Breast epithelium (tissue), 4 donors: ENCODE measurements at regions not wholly inside any gene's neighbourhood (a gene's known extent, or its start where the extent isn't known, plus 50 kb on each side); places are given as distances from the start of the nearest gene placed in this dataset.
A peak's percentile ranks its signal among the peaks of the same experiment; 100 is the strongest.

Source experiments
- DNase-seq, 2 donors: peaks; one replicate each; pipeline ENCODE4 v3.0.0-alpha.2; 2019; ENCODE audit warnings: low spot score in 2 of 2
- H3K27ac ChIP-seq, 2 donors: fragments of 200-600 bp; sonication (generic) in 1 of 2; one replicate each; pipeline ENCODE4 v1.5.1; 2016 to 2019; ENCODE audit warnings: mild to moderate bottlenecking in 1 of 2
- H3K27me3 ChIP-seq, 2 donors: fragments of 200-600 bp; sonication (generic) in 1 of 2; one replicate each; pipeline versions ENCODE4 v1.5.1 to v1.6.0; 2017 to 2019; ENCODE audit warnings: control low read depth in 1 of 2, mild to moderate bottlenecking in 1 of 2
- H3K36me3 ChIP-seq: fragments of 200-600 bp; one replicate; pipeline ENCODE4 v1.5.1; 2019
- H3K4me1 ChIP-seq, 2 donors: fragments of 200-600 bp; sonication (generic); one replicate each; pipeline ENCODE4 v1.5.1; 2016 to 2019; ENCODE audit warnings: control low read depth in 1 of 2
- H3K4me3 ChIP-seq, 3 donors: fragments of 200-600 bp; sonication (generic); 1 replicate in 2 of 3; 2 replicates in 1 of 3; pipeline ENCODE4 v1.5.1; 2016 to 2019; ENCODE audit warnings: mild to moderate bottlenecking in 3 of 3, moderate library complexity in 2 of 3
- H3K9me3 ChIP-seq, 2 donors: fragments of 200-600 bp; sonication (generic) in 1 of 2; one replicate each; pipeline ENCODE4 v1.5.1; 2016 to 2019; ENCODE audit warnings: control low read depth in 1 of 2
- POLR2A ChIP-seq: fragments of 450-650 bp; IDR thresholded peaks from one replicate; pipeline ENCODE4 v1.6.1; 2016; ENCODE audit warnings: antibody characterized with exemption, mild to moderate bottlenecking, moderate library complexity
- POLR2AphosphoS5 ChIP-seq, 3 donors: sonication (generic); formaldehyde crosslinking; IDR thresholded peaks; one replicate each; pipeline ENCODE4 v1.6.1; 2017; ENCODE audit warnings: antibody characterized with exemption in 3 of 3
- intact Hi-C: fragments of 100-400 bp; cut with DNase I; formaldehyde crosslinking; loops from one replicate; pipeline ENCODE4 v1.15.1; 2023; ENCODE audit warnings: low total_unique reads
- TF ChIP-seq, protein P1 (sequence below), 3 donors: fragments of 450-650 bp; IDR thresholded peaks; one replicate each; pipeline ENCODE4 v1.5.1; 2016 to 2017; ENCODE audit warnings: antibody characterized with exemption in 3 of 3, mild to moderate bottlenecking in 3 of 3, moderate library complexity in 3 of 3

DNA sequence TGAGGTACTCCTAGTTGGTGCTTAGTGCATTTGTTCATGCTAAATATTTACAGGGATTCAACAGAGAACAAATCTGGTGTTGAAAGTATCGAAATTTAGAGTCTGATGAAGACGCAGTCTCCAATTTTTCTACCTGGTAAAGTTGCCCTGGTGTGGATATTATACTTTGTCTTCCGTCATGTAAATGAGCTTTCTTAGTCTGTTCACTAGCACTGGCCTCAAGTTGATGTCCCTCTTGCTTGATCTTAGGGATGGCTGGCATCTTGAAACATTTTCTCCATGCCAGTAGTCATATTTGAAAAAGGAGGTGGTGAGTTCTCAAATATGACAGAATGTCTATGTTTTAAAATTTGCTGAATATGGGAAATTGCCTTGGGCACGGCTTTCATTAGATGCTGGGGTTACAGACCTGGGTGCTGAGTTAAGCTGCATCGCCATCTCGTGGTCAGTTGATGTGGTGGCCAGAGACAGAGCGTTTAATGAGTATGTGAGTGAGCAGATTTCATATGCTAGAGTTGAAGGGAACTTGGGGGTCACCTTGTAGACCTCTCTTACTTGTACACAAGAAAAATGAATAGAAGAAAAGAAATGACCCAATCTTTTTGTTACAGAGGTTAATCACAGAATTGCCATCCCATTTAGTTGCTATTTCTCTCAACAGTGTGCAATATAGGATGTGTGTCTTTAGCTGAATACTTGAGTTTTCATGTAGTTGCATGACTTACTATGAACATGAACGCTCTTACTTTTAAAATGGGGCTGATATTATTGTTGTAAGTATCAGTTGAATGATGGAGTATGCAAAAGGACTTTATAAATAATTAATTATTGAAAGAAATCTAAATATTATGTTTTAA is 172.8 kb upstream of the DCN start:
- no peaks in the 10 kb centered on the region for H3K4me1 ChIP-seq
- no peaks in the 10 kb centered on the region for H3K9me3 ChIP-seq
- no peaks in the 10 kb centered on the region for H3K36me3 ChIP-seq
- H3K27me3 ChIP-seq, result no peaks in the 10 kb centered on the region
- peak; percentile 55 to 58 for DNase-seq
- no peak overlapping the region for H3K27ac ChIP-seq
- TF ChIP-seq, protein P1, sequence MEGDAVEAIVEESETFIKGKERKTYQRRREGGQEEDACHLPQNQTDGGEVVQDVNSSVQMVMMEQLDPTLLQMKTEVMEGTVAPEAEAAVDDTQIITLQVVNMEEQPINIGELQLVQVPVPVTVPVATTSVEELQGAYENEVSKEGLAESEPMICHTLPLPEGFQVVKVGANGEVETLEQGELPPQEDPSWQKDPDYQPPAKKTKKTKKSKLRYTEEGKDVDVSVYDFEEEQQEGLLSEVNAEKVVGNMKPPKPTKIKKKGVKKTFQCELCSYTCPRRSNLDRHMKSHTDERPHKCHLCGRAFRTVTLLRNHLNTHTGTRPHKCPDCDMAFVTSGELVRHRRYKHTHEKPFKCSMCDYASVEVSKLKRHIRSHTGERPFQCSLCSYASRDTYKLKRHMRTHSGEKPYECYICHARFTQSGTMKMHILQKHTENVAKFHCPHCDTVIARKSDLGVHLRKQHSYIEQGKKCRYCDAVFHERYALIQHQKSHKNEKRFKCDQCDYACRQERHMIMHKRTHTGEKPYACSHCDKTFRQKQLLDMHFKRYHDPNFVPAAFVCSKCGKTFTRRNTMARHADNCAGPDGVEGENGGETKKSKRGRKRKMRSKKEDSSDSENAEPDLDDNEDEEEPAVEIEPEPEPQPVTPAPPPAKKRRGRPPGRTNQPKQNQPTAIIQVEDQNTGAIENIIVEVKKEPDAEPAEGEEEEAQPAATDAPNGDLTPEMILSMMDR (IDR thresholded peaks at IDR 0.05), result peak; percentile 69 to 85 (median 71)
- TF ChIP-seq POLR2AphosphoS5 (IDR thresholded peaks at IDR 0.05), result no peak
- H3K4me3 ChIP-seq, result no peak overlapping the region
- intact Hi-C loops, result no loop called here

DNA sequence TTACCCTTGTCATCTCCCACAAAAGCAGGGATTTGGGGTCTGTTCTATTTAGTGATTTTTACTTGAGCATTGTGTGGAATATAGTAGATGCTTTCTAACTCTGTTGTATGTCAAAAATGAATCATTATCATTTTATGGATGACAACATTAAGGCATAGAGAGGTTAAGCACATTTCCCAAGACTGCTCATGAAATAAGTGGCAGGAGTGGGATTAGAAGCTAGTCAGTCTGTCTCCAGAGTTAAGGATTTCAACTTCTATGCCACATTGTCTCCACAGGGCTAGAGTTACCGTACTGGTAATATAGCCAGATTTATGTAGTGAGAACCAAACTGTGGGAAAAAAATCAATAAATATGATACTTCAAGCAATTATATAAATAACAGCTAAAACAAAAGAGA is 170.6 kb upstream of the DCN start:
- H3K36me3 ChIP-seq, result no peaks in the 10 kb centered on the region
- H3K4me3 ChIP-seq, result no peak overlapping the region
- no peak for TF ChIP-seq POLR2A
- TF ChIP-seq, protein P1 (IDR thresholded peaks at IDR 0.05), result no peak
- no peak for TF ChIP-seq POLR2AphosphoS5 (IDR thresholded peaks at IDR 0.05)
- no peak for DNase-seq
- no peak overlapping the region for H3K27ac ChIP-seq
- H3K27me3 ChIP-seq, result no peaks in the 10 kb centered on the region
- H3K9me3 ChIP-seq, result no peaks in the 10 kb centered on the region
- H3K4me1 ChIP-seq, result no peaks in the 10 kb centered on the region
- intact Hi-C loops, result no loop called here

DNA sequence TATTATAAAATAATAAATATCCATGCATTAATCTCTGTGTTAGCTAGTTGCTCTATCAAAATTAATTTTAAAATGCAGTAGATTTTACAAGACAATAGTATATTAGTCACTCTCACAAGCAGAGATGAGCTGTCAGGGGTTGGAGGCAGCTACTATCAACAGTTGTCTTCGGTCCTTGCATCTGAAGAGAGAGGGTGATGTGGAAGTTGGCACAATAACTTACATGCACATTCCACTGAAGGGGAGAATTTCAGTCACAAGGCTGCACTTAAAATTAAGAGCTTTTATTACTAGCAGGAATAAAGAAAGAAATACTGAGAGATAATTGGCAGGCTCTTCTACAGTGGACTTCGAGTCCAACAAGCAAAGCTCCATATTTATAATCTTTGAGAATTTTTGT is 166.9 kb upstream of the DCN start:
- Histone ChIP-seq H3K4me1 (no peaks in the 10 kb centered on the region), H3K4me3 (no peak overlapping the region), H3K36me3 (no peaks in the 10 kb centered on the region), H3K27ac (no peak overlapping the region), H3K9me3 (no peaks in the 10 kb centered on the region), H3K27me3 (no peaks in the 10 kb centered on the region)
- no peak for DNase-seq
- TF ChIP-seq, protein P1 (IDR thresholded peaks at IDR 0.05), result no peak
- TF ChIP-seq POLR2AphosphoS5 (IDR thresholded peaks at IDR 0.05) (no peak), POLR2A (no peak)
- intact Hi-C loops, result no loop called here

DNA sequence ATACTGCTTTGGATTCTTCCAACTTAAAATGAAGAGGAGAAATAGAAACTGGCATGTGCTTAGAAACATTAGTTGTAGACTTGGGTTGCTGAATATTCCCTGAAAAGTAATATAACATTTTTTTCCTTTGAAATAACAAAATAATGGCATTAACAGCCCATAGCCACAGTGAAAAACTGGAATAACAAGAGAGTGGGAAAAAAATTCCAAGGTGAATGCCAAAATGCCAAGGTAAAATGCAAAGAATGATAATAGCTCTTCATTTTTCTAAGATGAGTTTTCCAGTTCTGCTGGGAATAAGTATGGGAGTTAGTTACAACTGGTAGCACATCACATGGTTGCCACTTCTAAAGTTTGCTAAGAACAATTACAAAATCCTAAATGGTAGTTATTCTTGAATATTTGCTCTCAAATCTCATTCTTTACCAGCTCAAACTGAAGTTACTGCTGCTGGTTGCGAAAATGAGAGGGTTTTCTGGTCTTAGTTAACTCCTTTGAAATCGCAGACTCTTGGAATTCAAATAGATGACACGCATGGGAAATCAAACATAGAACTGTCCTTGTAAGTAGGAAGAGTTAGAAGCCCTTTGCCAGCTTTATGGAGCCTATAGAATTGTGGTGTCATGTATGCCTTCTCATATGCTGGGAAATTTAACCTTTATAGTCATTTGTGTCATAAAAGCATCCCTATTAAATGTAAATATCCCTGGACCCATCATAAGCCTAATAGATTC is 165.0 kb upstream of the DCN start:
- Histone ChIP-seq H3K27me3 (no peaks in the 10 kb centered on the region), H3K4me3 (no peak overlapping the region), H3K36me3 (no peaks in the 10 kb centered on the region), H3K27ac (no peak overlapping the region), H3K9me3 (no peaks in the 10 kb centered on the region), H3K4me1 (no peaks in the 10 kb centered on the region)
- DNase-seq, result no peak
- TF ChIP-seq POLR2AphosphoS5 (IDR thresholded peaks at IDR 0.05) (no peak), POLR2A (no peak)
- TF ChIP-seq, protein P1 (IDR thresholded peaks at IDR 0.05), result no peak
- intact Hi-C loops, result no loop called here

DNA sequence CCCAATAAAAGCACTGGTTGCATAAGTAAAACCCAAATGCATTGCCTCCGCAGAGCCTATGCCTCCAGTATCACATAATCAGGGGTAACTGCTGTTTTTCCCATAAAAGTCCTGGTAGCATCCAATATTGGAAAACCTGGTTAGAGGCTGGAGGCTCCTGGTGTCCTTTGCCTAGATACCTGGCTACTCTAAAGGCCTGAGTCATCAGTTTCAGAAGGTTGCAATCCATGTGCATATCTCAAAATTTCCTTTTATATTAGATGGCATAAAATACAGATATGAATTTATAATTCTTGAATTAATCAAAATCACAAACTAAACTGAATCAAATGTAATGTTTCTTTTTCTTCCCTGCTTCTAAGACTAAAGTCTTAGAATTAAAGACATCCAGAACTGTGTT is 164.2 kb upstream of the DCN start:
- no peak for TF ChIP-seq POLR2A
- TF ChIP-seq, protein P1 (IDR thresholded peaks at IDR 0.05), result no peak
- no peak for TF ChIP-seq POLR2AphosphoS5 (IDR thresholded peaks at IDR 0.05)
- DNase-seq, result no peak
- no peaks in the 10 kb centered on the region for H3K9me3 ChIP-seq
- no peaks in the 10 kb centered on the region for H3K4me1 ChIP-seq
- no peaks in the 10 kb centered on the region for H3K36me3 ChIP-seq
- H3K4me3 ChIP-seq, result no peak overlapping the region
- no peak overlapping the region for H3K27ac ChIP-seq
- intact Hi-C loops, result no loop called here
- no peaks in the 10 kb centered on the region for H3K27me3 ChIP-seq
